ENCODE measurements at regions not wholly inside any gene's neighbourhood (a gene's known extent, or its start where the extent isn't known, plus 50 kb on each side); places are given as distances from the start of the nearest gene placed in this dataset.

GRCh38 chrX:9204560-9204959 lies 170.6 kb upstream of the FAM9B start:
- TF ChIP-seq, protein P1, sequence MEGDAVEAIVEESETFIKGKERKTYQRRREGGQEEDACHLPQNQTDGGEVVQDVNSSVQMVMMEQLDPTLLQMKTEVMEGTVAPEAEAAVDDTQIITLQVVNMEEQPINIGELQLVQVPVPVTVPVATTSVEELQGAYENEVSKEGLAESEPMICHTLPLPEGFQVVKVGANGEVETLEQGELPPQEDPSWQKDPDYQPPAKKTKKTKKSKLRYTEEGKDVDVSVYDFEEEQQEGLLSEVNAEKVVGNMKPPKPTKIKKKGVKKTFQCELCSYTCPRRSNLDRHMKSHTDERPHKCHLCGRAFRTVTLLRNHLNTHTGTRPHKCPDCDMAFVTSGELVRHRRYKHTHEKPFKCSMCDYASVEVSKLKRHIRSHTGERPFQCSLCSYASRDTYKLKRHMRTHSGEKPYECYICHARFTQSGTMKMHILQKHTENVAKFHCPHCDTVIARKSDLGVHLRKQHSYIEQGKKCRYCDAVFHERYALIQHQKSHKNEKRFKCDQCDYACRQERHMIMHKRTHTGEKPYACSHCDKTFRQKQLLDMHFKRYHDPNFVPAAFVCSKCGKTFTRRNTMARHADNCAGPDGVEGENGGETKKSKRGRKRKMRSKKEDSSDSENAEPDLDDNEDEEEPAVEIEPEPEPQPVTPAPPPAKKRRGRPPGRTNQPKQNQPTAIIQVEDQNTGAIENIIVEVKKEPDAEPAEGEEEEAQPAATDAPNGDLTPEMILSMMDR (IDR thresholded peaks at IDR 0.05): no peak
- no peak for TF ChIP-seq EZH2 (IDR thresholded peaks at IDR 0.05; ENCODE audit: borderline replicate concordance, insufficient read depth, low read depth, low read length, poor library complexity, severe bottlenecking)

Data from B cell (primary cell).